IMR-90 (cell line): ENCODE measurements at regions not wholly inside any gene's neighbourhood (a gene's known extent, or its start where the extent isn't known, plus 50 kb on each side); places are given as distances from the start of the nearest gene placed in this dataset.

Experiments used
- CEBPB ChIP-seq: IDR thresholded peaks from 2 replicates; pipeline ENCODE4 v1.6.1; 2012; ENCODE audit warnings: low read depth, low read length, improper control_type of control experiment
- MXI1 ChIP-seq: IDR thresholded peaks from 2 replicates; pipeline ENCODE4 v1.6.1; 2012; ENCODE audit warnings: low read depth, mild to moderate bottlenecking, low read length, moderate library complexity, borderline replicate concordance
- POLR2A ChIP-seq: IDR thresholded peaks from 2 replicates; pipeline ENCODE4 v1.6.1; 2012; ENCODE audit warnings: mild to moderate bottlenecking, low read depth, low read length
- RFX5 ChIP-seq: IDR thresholded peaks from 2 replicates; pipeline ENCODE4 v1.8.0; 2012; ENCODE audit warnings: low read depth, mild to moderate bottlenecking, low read length, moderate library complexity
- SMC3 ChIP-seq: fragments of 150-350 bp; IDR thresholded peaks from 2 replicates; pipeline ENCODE4 v1.6.1; 2016; ENCODE audit warnings: low read depth, mild to moderate bottlenecking, antibody characterized with exemption, low read length, moderate library complexity
- TF ChIP-seq, protein P1 (sequence below): conservative IDR thresholded peaks from 2 replicates; pipeline ENCODE4 v1.5.1; 2012; ENCODE audit warnings: mild to moderate bottlenecking, low read depth, low read length, improper control_type of control experiment
- TF ChIP-seq, protein P2 (sequence below): fragments of 150-350 bp; IDR thresholded peaks from 2 replicates; pipeline ENCODE4 v1.6.1; 2017; ENCODE audit warnings: mild to moderate bottlenecking, antibody characterized with exemption, low read length, low read depth
- TF ChIP-seq, protein P3 (sequence below): fragments of 150-350 bp; IDR thresholded peaks from 2 replicates; pipeline ENCODE4 v1.6.1; 2016; ENCODE audit warnings: low read depth, mild to moderate bottlenecking, low read length, moderate library complexity, borderline replicate concordance

DNA sequence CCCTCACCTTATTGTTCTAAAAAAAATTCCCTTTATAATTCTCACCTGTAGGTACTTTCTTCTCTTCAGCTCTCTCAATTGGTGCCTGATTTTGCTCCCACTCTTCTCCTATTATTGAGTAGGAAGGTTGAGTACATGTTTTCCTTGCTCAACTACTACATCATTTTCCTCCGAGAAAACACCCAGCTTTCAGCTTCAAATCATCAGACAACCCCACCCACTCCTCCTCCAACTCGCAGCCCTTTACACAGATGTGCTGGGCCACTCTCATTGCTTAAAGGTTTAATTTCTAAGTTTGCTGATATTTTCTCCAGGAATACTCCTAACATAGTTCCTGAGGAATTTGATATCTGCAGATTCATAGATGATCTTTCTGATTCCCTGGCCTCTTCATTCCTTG, 734.4 kb upstream of the ZEB2 start:
- TF ChIP-seq POLR2A: no peak
- TF ChIP-seq, protein P1, sequence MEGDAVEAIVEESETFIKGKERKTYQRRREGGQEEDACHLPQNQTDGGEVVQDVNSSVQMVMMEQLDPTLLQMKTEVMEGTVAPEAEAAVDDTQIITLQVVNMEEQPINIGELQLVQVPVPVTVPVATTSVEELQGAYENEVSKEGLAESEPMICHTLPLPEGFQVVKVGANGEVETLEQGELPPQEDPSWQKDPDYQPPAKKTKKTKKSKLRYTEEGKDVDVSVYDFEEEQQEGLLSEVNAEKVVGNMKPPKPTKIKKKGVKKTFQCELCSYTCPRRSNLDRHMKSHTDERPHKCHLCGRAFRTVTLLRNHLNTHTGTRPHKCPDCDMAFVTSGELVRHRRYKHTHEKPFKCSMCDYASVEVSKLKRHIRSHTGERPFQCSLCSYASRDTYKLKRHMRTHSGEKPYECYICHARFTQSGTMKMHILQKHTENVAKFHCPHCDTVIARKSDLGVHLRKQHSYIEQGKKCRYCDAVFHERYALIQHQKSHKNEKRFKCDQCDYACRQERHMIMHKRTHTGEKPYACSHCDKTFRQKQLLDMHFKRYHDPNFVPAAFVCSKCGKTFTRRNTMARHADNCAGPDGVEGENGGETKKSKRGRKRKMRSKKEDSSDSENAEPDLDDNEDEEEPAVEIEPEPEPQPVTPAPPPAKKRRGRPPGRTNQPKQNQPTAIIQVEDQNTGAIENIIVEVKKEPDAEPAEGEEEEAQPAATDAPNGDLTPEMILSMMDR: no peak
- TF ChIP-seq, protein P2, sequence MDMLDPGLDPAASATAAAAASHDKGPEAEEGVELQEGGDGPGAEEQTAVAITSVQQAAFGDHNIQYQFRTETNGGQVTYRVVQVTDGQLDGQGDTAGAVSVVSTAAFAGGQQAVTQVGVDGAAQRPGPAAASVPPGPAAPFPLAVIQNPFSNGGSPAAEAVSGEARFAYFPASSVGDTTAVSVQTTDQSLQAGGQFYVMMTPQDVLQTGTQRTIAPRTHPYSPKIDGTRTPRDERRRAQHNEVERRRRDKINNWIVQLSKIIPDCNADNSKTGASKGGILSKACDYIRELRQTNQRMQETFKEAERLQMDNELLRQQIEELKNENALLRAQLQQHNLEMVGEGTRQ: no peak
- no peak for TF ChIP-seq CEBPB
- TF ChIP-seq MXI1: no peak
- TF ChIP-seq RFX5: no peak
- TF ChIP-seq, protein P3, sequence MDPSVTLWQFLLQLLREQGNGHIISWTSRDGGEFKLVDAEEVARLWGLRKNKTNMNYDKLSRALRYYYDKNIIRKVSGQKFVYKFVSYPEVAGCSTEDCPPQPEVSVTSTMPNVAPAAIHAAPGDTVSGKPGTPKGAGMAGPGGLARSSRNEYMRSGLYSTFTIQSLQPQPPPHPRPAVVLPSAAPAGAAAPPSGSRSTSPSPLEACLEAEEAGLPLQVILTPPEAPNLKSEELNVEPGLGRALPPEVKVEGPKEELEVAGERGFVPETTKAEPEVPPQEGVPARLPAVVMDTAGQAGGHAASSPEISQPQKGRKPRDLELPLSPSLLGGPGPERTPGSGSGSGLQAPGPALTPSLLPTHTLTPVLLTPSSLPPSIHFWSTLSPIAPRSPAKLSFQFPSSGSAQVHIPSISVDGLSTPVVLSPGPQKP: no peak
- no peak for TF ChIP-seq SMC3
